Hepatocyte (in vitro differentiated cells): ENCODE measurements at regions not wholly inside any gene's neighbourhood (a gene's known extent, or its start where the extent isn't known, plus 50 kb on each side); places are given as distances from the start of the nearest gene placed in this dataset.

ENCODE experiments used
- DNase-seq: peaks from one replicate; pipeline ENCODE4 v3.0.0-alpha.2; 2016; ENCODE audit warnings: low spot score
- H2AFZ ChIP-seq: fragments of 200-600 bp; sonication (generic); 2 replicates; pipeline ENCODE4 v1.6.0; 2016; ENCODE audit warnings: antibody characterized with exemption, mild to moderate bottlenecking
- H3K27ac ChIP-seq: fragments of 200-600 bp; sonication (generic); 2 replicates; pipeline ENCODE4 v1.5.1; 2016; ENCODE audit warnings: mild to moderate bottlenecking
- H3K27me3 ChIP-seq: fragments of 200-600 bp; sonication (generic); 2 replicates; pipeline ENCODE4 v1.6.1; 2016
- H3K36me3 ChIP-seq: fragments of 200-600 bp; sonication (generic); replicated peaks from 2 replicates; pipeline ENCODE4 v1.5.1; 2016; ENCODE audit warnings: low read depth; ENCODE audit not compliant: insufficient read depth
- H3K4me1 ChIP-seq: fragments of 200-600 bp; sonication (generic); 2 replicates; pipeline ENCODE4 v1.5.1; 2016; ENCODE audit warnings: mild to moderate bottlenecking, moderate library complexity; ENCODE audit not compliant: insufficient read depth
- H3K4me2 ChIP-seq: fragments of 200-600 bp; sonication (generic); 2 replicates; pipeline ENCODE4 v1.6.0; 2016
- H3K4me3 ChIP-seq: fragments of 200-600 bp; sonication (generic); 2 replicates; pipeline ENCODE4 v1.5.1; 2016; ENCODE audit warnings: mild to moderate bottlenecking
- H3K79me2 ChIP-seq: fragments of 200-600 bp; sonication (generic); 2 replicates; pipeline ENCODE4 v1.6.0; 2017; ENCODE audit warnings: mild to moderate bottlenecking
- H3K9me2 ChIP-seq: fragments of 200-600 bp; sonication (generic); replicated peaks from 2 replicates; pipeline ENCODE4 v1.6.0; 2017; ENCODE audit warnings: mild to moderate bottlenecking; ENCODE audit not compliant: insufficient read depth
- H3K9me3 ChIP-seq: fragments of 200-600 bp; sonication (generic); 2 replicates; pipeline ENCODE4 v1.5.1; 2016; ENCODE audit warnings: low read depth, mild to moderate bottlenecking
- H4K20me1 ChIP-seq: fragments of 200-600 bp; sonication (generic); 2 replicates; pipeline ENCODE4 v1.6.0; 2016; ENCODE audit warnings: mild to moderate bottlenecking; ENCODE audit not compliant: insufficient read depth, poor library complexity, severe bottlenecking
- EZH2 ChIP-seq: fragments of 200-600 bp; sonication (generic); IDR thresholded peaks from 2 replicates; pipeline ENCODE4 v1.6.1; 2016; ENCODE audit warnings: antibody characterized with exemption, mild to moderate bottlenecking, borderline replicate concordance
- EZH2phosphoT487 ChIP-seq: fragments of 200-600 bp; sonication (generic); IDR thresholded peaks from one replicate; pipeline ENCODE4 v1.6.1; 2018; ENCODE audit warnings: antibody characterized with exemption, mild to moderate bottlenecking, low read depth, moderate library complexity; ENCODE audit not compliant: unreplicated experiment, severe bottlenecking
- WGBS: methylation state at CpG from one replicate; pipeline ENCODE4 v1.1.6; 2016; ENCODE audit warnings: low lambda C conversion rate; ENCODE audit errors: missing lambda C conversion rate; 5-methylcytosine and 5-hydroxymethylcytosine counted together
- TF ChIP-seq, protein P1 (sequence below): fragments of 200-600 bp; sonication (generic); IDR thresholded peaks from 2 replicates; pipeline ENCODE4 v1.5.1; 2016; ENCODE audit warnings: antibody characterized with exemption, mild to moderate bottlenecking; ENCODE audit not compliant: poor library complexity

DNA sequence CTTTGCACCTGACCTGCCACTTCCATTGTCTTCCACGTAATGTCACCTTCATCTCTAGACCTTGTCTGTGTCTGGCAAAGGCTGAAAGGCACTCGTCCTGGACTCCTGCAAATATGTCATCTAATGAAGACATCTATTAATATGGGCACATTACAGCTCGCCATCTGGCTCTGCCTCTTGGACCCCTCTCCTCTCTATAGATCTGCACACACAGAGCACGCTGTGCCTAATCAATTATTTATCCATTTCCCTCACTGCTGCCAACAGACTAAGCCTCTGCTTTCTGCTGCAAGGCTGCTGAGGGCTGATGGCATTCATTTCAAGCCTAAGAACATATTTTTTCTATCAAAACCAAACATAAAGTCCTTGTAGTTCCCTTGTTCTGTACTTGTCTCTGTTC is 573.0 kb downstream of the TUSC7 start:
- WGBS = 91% methylated on average over 4 of the region's 4 CpGs
- no peak for DNase-seq
- Histone ChIP-seq H3K36me3 (no peaks in the 10 kb centered on the region), H3K79me2 (no peaks in the 10 kb centered on the region), H3K27ac (no peak overlapping the region), H2AFZ (no peak overlapping the region), H3K4me3 (no peak overlapping the region), H4K20me1 (no peaks in the 10 kb centered on the region), H3K9me2 (no peaks in the 10 kb centered on the region), H3K9me3 (no peaks in the 10 kb centered on the region), H3K4me2 (no peak overlapping the region), H3K4me1 (peaks cover 16% of the 10 kb centered on the region), H3K27me3 (no peaks in the 10 kb centered on the region)
- no peak for TF ChIP-seq EZH2
- no peak for TF ChIP-seq EZH2phosphoT487
- TF ChIP-seq, protein P1, sequence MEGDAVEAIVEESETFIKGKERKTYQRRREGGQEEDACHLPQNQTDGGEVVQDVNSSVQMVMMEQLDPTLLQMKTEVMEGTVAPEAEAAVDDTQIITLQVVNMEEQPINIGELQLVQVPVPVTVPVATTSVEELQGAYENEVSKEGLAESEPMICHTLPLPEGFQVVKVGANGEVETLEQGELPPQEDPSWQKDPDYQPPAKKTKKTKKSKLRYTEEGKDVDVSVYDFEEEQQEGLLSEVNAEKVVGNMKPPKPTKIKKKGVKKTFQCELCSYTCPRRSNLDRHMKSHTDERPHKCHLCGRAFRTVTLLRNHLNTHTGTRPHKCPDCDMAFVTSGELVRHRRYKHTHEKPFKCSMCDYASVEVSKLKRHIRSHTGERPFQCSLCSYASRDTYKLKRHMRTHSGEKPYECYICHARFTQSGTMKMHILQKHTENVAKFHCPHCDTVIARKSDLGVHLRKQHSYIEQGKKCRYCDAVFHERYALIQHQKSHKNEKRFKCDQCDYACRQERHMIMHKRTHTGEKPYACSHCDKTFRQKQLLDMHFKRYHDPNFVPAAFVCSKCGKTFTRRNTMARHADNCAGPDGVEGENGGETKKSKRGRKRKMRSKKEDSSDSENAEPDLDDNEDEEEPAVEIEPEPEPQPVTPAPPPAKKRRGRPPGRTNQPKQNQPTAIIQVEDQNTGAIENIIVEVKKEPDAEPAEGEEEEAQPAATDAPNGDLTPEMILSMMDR = no peak

DNA sequence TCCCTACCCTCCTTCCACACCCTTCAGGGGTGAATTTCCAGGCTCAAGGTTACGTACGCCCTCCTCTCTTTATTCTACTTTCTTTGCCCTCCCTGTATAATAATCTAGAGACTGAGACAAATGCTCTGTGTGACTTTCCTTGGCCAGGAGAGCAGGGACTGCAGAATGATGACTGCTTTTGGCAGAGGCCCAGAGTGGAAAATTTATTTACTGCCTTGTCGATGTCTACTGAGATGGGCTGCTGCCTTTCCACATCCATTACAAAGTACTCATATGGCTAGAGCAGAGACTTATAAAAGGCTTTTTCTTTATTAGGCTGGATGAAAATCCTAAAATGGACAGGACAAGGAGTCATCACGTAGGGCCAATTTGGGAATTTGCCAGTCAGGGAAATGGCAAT is 576.2 kb downstream of the TUSC7 start:
- H3K9me2 ChIP-seq = no peaks in the 10 kb centered on the region
- no peaks in the 10 kb centered on the region for H3K79me2 ChIP-seq
- no peaks in the 10 kb centered on the region for H3K27me3 ChIP-seq
- H3K4me2 ChIP-seq = no peak overlapping the region
- no peak overlapping the region for H3K27ac ChIP-seq
- H3K4me3 ChIP-seq = no peak overlapping the region
- H3K4me1 ChIP-seq = no peaks in the 10 kb centered on the region
- H4K20me1 ChIP-seq = no peaks in the 10 kb centered on the region
- no peak for TF ChIP-seq EZH2phosphoT487
- TF ChIP-seq EZH2 = no peak
- TF ChIP-seq, protein P1 = no peak
- H3K36me3 ChIP-seq = no peaks in the 10 kb centered on the region
- H2AFZ ChIP-seq = no peak overlapping the region
- H3K9me3 ChIP-seq = no peaks in the 10 kb centered on the region
- no peak for DNase-seq
- WGBS = 68% methylated on average over 4 of the region's 4 CpGs

DNA sequence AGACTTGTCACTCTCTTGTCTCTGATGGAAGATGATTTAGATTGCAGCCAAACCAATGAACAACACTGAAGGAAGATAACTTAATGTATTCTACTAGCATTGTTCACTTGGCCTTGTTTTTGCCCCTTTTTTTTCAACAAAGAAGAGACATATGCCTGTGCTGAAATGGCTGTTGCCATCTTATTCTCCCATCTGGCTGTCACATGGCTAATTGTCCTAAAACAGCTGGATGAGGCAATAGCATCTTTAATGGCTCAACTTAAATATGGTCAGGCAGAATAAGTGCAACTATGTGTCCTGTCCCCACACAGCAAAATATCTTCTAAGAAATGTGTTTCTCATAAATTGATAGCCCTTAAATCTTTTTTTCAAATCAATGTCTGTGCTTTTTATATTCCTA is 576.9 kb downstream of the TUSC7 start:
- Histone ChIP-seq H2AFZ (no peak overlapping the region), H3K9me2 (no peaks in the 10 kb centered on the region), H3K79me2 (no peaks in the 10 kb centered on the region), H3K27me3 (no peaks in the 10 kb centered on the region), H3K4me3 (no peak overlapping the region), H3K4me2 (no peak overlapping the region), H3K9me3 (no peaks in the 10 kb centered on the region), H3K4me1 (no peaks in the 10 kb centered on the region), H3K36me3 (no peaks in the 10 kb centered on the region), H3K27ac (no peak overlapping the region), H4K20me1 (no peaks in the 10 kb centered on the region)
- TF ChIP-seq, protein P1 = no peak
- TF ChIP-seq EZH2 = no peak
- TF ChIP-seq EZH2phosphoT487 = no peak
- no peak for DNase-seq

DNA sequence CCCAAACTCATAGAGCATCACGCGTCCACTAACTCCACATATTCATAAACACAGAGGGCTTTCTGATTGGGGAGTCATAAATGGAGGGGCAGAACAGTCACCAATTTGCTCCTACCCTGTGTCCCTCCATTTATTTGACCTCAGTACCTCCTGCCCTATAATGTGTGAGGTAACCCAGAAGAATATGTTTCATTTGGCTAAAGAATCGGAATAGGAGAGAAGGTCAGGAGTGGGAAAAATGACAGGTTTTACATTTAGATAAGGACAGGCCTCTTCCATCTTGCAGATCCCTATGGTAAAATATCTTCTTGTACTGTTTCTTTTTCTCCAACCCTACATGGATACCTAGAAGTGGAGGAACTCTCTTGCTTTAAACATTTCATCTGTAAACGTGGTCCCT is 578.0 kb downstream of the TUSC7 start:
- TF ChIP-seq, protein P1 = no peak
- TF ChIP-seq EZH2phosphoT487 = no peak
- TF ChIP-seq EZH2 = no peak
- H3K27ac ChIP-seq = no peak overlapping the region
- 69% methylated on average over 4 of the region's 4 CpGs for WGBS

More for the DNA sequence above, 578.0 kb downstream of the TUSC7 start:
- Histone ChIP-seq H3K4me3 (no peak overlapping the region), H4K20me1 (no peaks in the 10 kb centered on the region), H3K36me3 (no peaks in the 10 kb centered on the region), H3K9me3 (no peaks in the 10 kb centered on the region), H3K79me2 (no peaks in the 10 kb centered on the region), H2AFZ (no peak overlapping the region), H3K27me3 (no peaks in the 10 kb centered on the region), H3K4me1 (no peaks in the 10 kb centered on the region), H3K9me2 (no peaks in the 10 kb centered on the region), H3K4me2 (no peak overlapping the region)
- no peak for DNase-seq
